DMS79 treated with DMSO at 0.1 percent for 48 hours (cell line): ENCODE measurements at regions not wholly inside any gene's neighbourhood (a gene's known extent, or its start where the extent isn't known, plus 50 kb on each side); places are given as distances from the start of the nearest gene placed in this dataset.
A peak's percentile ranks its signal among the peaks of the same experiment; 100 is the strongest.

Source experiments
- DNase-seq: peaks from one replicate; lab custom pipeline; 2025; lab: John Stamatoyannopoulos, UW

GRCh38 chr20:56957737-56958553, 308.5 kb downstream of the BMP7 start:
- DNase-seq: peak; percentile 84

- peak; percentile 26 for DNase-seq
Observed at GRCh38 chr20:56964901-56965300, 301.5 kb downstream of the BMP7 start.

- no peak for DNase-seq
Observed at GRCh38 chr20:56967916-56968315, 298.5 kb downstream of the BMP7 start.

- no peak for DNase-seq
Observed at GRCh38 chr20:56968376-56969048, 297.9 kb downstream of the BMP7 start.

GRCh38 chr20:56974499-56975250, 291.8 kb downstream of the BMP7 start:
- DNase-seq: peak; percentile 4

- DNase-seq: no peak
Observed at GRCh38 chr20:56975838-56976237, 290.6 kb downstream of the BMP7 start.

GRCh38 chr20:56976336-56976735, 290.1 kb downstream of the BMP7 start:
- DNase-seq: no peak

GRCh38 chr20:56978475-56978874, 288.0 kb downstream of the BMP7 start:
- DNase-seq: no peak

- no peak for DNase-seq
Observed at GRCh38 chr20:56979125-56979524, 287.3 kb downstream of the BMP7 start.

GRCh38 chr20:56981301-56981700, 285.1 kb downstream of the BMP7 start:
- no peak for DNase-seq

GRCh38 chr20:56983813-56984212, 282.6 kb downstream of the BMP7 start:
- DNase-seq: no peak

- DNase-seq: no peak
Observed at GRCh38 chr20:56985066-56985685, 281.3 kb downstream of the BMP7 start.

GRCh38 chr20:56986476-56986875, 280.0 kb downstream of the BMP7 start:
- DNase-seq: no peak

- no peak for DNase-seq
Observed at GRCh38 chr20:56986931-56987720, 279.3 kb downstream of the BMP7 start.

GRCh38 chr20:56987986-56988385, 278.5 kb downstream of the BMP7 start:
- no peak for DNase-seq

- no peak for DNase-seq
Observed at GRCh38 chr20:56988446-56988845, 278.0 kb downstream of the BMP7 start.

GRCh38 chr20:56989516-56989915, 276.9 kb downstream of the BMP7 start:
- no peak for DNase-seq

GRCh38 chr20:56993020-56993559, 273.4 kb downstream of the BMP7 start:
- DNase-seq: no peak

- DNase-seq: no peak
Observed at GRCh38 chr20:56994006-56994405, 272.4 kb downstream of the BMP7 start.

GRCh38 chr20:56995149-56995548, 271.3 kb downstream of the BMP7 start:
- no peak for DNase-seq

- DNase-seq: no peak
Observed at GRCh38 chr20:56995635-56996075, 270.8 kb downstream of the BMP7 start.
